PC-3 (cell line): ENCODE measurements at regions not wholly inside any gene's neighbourhood (a gene's known extent, or its start where the extent isn't known, plus 50 kb on each side); places are given as distances from the start of the nearest gene placed in this dataset.
A peak's percentile ranks its signal among the peaks of the same experiment; 100 is the strongest.

Experiments
- ATAC-seq: fragments of 200-7000 bp; cut with Tn5 transposase; 2 replicates; pipeline ENCODE4 v1.9.1; 2020; ENCODE audit warnings: mild to moderate bottlenecking, moderate library complexity
- BruUV-seq: library from RNA; stranded (reverse); fragments of 400-500 nt; replicated peaks from 2 replicates; lab custom pipeline; 2021; lab: Mats Ljungman, UMichigan
- CTCF ChIA-PET: fragments of 300-600 bp; sonication (Branson Sonifier 250); formaldehyde crosslinking; loops from one replicate; lab custom pipeline; 2022; ENCODE audit warnings: antibody characterized with exemption; lab: Charles Lee
- POLR2A ChIA-PET: fragments of 300-600 bp; sonication (Branson Sonifier 250); formaldehyde crosslinking; loops from one replicate; lab custom pipeline; 2022; ENCODE audit warnings: antibody characterized with exemption; ENCODE audit not compliant: unreplicated experiment; lab: Charles Lee
- DNase-seq: peaks from one replicate; pipeline ENCODE4 v3.0.0-alpha.2; 2015
- H2AFZ ChIP-seq: fragments of 300-600 bp; sonication (generic); 2 replicates; pipeline ENCODE4 v1.6.0; 2016; ENCODE audit warnings: antibody characterized with exemption, low read length
- H3F3A ChIP-seq: fragments of 300-600 bp; sonication (generic); one replicate; pipeline ENCODE4 v1.6.0; 2017; ENCODE audit warnings: antibody characterized with exemption, low read length, control low read depth, mild to moderate bottlenecking; ENCODE audit not compliant: unreplicated experiment
- H3K27ac ChIP-seq: fragments of 300-600 bp; sonication (generic); 2 replicates; pipeline ENCODE4 v1.5.1; 2016; ENCODE audit warnings: mild to moderate bottlenecking, low read length
- H3K27me3 ChIP-seq: fragments of 300-600 bp; sonication (generic); 2 replicates; pipeline ENCODE4 v1.6.1; 2016; ENCODE audit warnings: low read length, mixed read lengths
- H3K36me3 ChIP-seq: fragments of 300-600 bp; sonication (generic); 2 replicates; pipeline ENCODE4 v1.6.1; 2016; ENCODE audit warnings: low read depth, mixed run types, low read length, mixed read lengths
- H3K4me1 ChIP-seq: fragments of 300-600 bp; sonication (generic); 2 replicates; pipeline ENCODE4 v1.5.1; 2016; ENCODE audit warnings: low read length; ENCODE audit not compliant: insufficient read depth
- H3K4me2 ChIP-seq: fragments of 300-600 bp; sonication (generic); 2 replicates; pipeline ENCODE4 v1.6.0; 2016; ENCODE audit warnings: low read length
- H3K4me3 ChIP-seq: fragments of 300-600 bp; sonication (generic); 2 replicates; pipeline ENCODE4 v1.5.1; 2016; ENCODE audit warnings: mild to moderate bottlenecking, low read length, mixed read lengths
- H3K79me2 ChIP-seq: fragments of 300-600 bp; sonication (generic); 2 replicates; pipeline ENCODE4 v1.6.1; 2017; ENCODE audit warnings: low read length, mixed read lengths
- H3K9ac ChIP-seq: fragments of 300-600 bp; sonication (generic); 2 replicates; pipeline ENCODE4 v1.6.0; 2016; ENCODE audit warnings: mild to moderate bottlenecking, low read length
- H3K9me2 ChIP-seq: fragments of 300-600 bp; sonication (generic); replicated peaks from 2 replicates; pipeline ENCODE4 v1.6.1; 2016; ENCODE audit warnings: mixed run types, low read length, mixed read lengths
- H3K9me3 ChIP-seq: fragments of 300-600 bp; sonication (generic); 2 replicates; pipeline ENCODE4 v1.6.1; 2016; ENCODE audit warnings: low read length, mixed read lengths
- H4K20me1 ChIP-seq: fragments of 300-600 bp; sonication (generic); 2 replicates; pipeline ENCODE4 v1.6.1; 2016; ENCODE audit warnings: low read length, mixed read lengths
- CTCF ChIP-seq: fragments of 300-600 bp; sonication (generic); conservative IDR thresholded peaks from 2 replicates; pipeline ENCODE4 v1.5.1; 2017; ENCODE audit warnings: antibody characterized with exemption, low read depth, mild to moderate bottlenecking, low read length
- EZH2 ChIP-seq: fragments of 300-600 bp; sonication (generic); IDR thresholded peaks from one replicate; pipeline ENCODE4 v1.6.1; 2017; ENCODE audit warnings: antibody characterized with exemption, mild to moderate bottlenecking, low read length; ENCODE audit not compliant: unreplicated experiment
- EZH2phosphoT487 ChIP-seq: fragments of 300-600 bp; sonication (generic); IDR thresholded peaks from 2 replicates; pipeline ENCODE4 v1.6.1; 2018; ENCODE audit warnings: mild to moderate bottlenecking, antibody characterized with exemption, low read length, borderline replicate concordance
- intact Hi-C: fragments of 100-400 bp; cut with micrococcal nuclease; formaldehyde crosslinking; loops from 2 replicates; pipeline ENCODE4 v1.9.0; 2023

GRCh38 chr21:35886887-35887286 lies 173.4 kb downstream of the SETD4 start:
- CTCF ChIA-PET = interaction anchor here (0.6 kb wide), 1 partner anchor 13 kb away, joined by 3 read pairs; no protein-coding TSS in a partner anchor
- no peaks in the 10 kb centered on the region for H3K79me2 ChIP-seq
- H4K20me1 ChIP-seq = no peaks in the 10 kb centered on the region
- no peak overlapping the region for H3K4me3 ChIP-seq
- H3K4me1 ChIP-seq = no peaks in the 10 kb centered on the region
- no peaks in the 10 kb centered on the region for H3K9me3 ChIP-seq
- ATAC-seq (no peak), DNase-seq (no peak)
- H3K36me3 ChIP-seq = no peaks in the 10 kb centered on the region
- H2AFZ ChIP-seq = no peak overlapping the region
- TF ChIP-seq EZH2 = no peak
- TF ChIP-seq CTCF = no peak
- TF ChIP-seq EZH2phosphoT487 = no peak
- H3K9me2 ChIP-seq = no peaks in the 10 kb centered on the region
- H3F3A ChIP-seq = no peaks in the 10 kb centered on the region
- POLR2A ChIA-PET = no interaction called here
- no peak overlapping the region for H3K27ac ChIP-seq
- no TSS peak for BruUV-seq
- no peak overlapping the region for H3K9ac ChIP-seq
- intact Hi-C loops = loop anchor here (5.0 kb wide), 2 partner anchors 45 to 140 kb away; no protein-coding TSS in a partner anchor
- peaks cover 34% of the 10 kb centered on the region for H3K27me3 ChIP-seq
- H3K4me2 ChIP-seq = no peak overlapping the region

GRCh38 chr21:35885942-35886541 lies 174.3 kb downstream of the SETD4 start:
- DNase-seq = no peak
- no peaks in the 10 kb centered on the region for H4K20me1 ChIP-seq
- H3K9ac ChIP-seq = no peak overlapping the region
- no peak overlapping the region for H3K27ac ChIP-seq
- POLR2A ChIA-PET = no interaction called here
- no peaks in the 10 kb centered on the region for H3K79me2 ChIP-seq
- no TSS peak for BruUV-seq
- H3K4me1 ChIP-seq = no peaks in the 10 kb centered on the region
- no peak overlapping the region for H3K4me2 ChIP-seq
- H3K9me3 ChIP-seq = no peaks in the 10 kb centered on the region
- no peak overlapping the region for H2AFZ ChIP-seq
- 0 out of 2 replicates have a peak, but pooled peaks have one; percentile 22 for ATAC-seq
- TF ChIP-seq CTCF = peak; percentile 33; the same call in 1 of the 2 replicates
- no peak for TF ChIP-seq EZH2phosphoT487
- TF ChIP-seq EZH2 = no peak
- no peaks in the 10 kb centered on the region for H3F3A ChIP-seq
- no peaks in the 10 kb centered on the region for H3K9me2 ChIP-seq
- CTCF ChIA-PET = no interaction called here
- H3K36me3 ChIP-seq = no peaks in the 10 kb centered on the region
- peaks cover 42% of the 10 kb centered on the region for H3K27me3 ChIP-seq
- no peak overlapping the region for H3K4me3 ChIP-seq
- intact Hi-C loops = loop anchor here (5.0 kb wide), 2 partner anchors 46 to 141 kb away; no protein-coding TSS in a partner anchor

GRCh38 chr21:35882791-35883240 lies 177.5 kb downstream of the SETD4 start:
- Histone ChIP-seq H3K27me3 (peaks cover 38% of the 10 kb centered on the region), H3K9ac (no peak overlapping the region), H2AFZ (no peak overlapping the region), H3K9me2 (no peaks in the 10 kb centered on the region), H4K20me1 (no peaks in the 10 kb centered on the region), H3K27ac (no peak overlapping the region), H3K4me2 (no peak overlapping the region), H3K36me3 (no peaks in the 10 kb centered on the region), H3K4me1 (no peaks in the 10 kb centered on the region), H3K9me3 (no peaks in the 10 kb centered on the region), H3F3A (no peaks in the 10 kb centered on the region), H3K79me2 (no peaks in the 10 kb centered on the region), H3K4me3 (no peak overlapping the region)
- ATAC-seq (no peak), DNase-seq (no peak)
- TF ChIP-seq EZH2 (no peak), CTCF (no peak), EZH2phosphoT487 (no peak)
- POLR2A ChIA-PET = no interaction called here
- BruUV-seq = no TSS peak
- CTCF ChIA-PET = no interaction called here
- intact Hi-C loops = no loop called here
